ENCODE measurements at regions not wholly inside any gene's neighbourhood (a gene's known extent, or its start where the extent isn't known, plus 50 kb on each side); places are given as distances from the start of the nearest gene placed in this dataset.

- TF ChIP-seq, protein P1, sequence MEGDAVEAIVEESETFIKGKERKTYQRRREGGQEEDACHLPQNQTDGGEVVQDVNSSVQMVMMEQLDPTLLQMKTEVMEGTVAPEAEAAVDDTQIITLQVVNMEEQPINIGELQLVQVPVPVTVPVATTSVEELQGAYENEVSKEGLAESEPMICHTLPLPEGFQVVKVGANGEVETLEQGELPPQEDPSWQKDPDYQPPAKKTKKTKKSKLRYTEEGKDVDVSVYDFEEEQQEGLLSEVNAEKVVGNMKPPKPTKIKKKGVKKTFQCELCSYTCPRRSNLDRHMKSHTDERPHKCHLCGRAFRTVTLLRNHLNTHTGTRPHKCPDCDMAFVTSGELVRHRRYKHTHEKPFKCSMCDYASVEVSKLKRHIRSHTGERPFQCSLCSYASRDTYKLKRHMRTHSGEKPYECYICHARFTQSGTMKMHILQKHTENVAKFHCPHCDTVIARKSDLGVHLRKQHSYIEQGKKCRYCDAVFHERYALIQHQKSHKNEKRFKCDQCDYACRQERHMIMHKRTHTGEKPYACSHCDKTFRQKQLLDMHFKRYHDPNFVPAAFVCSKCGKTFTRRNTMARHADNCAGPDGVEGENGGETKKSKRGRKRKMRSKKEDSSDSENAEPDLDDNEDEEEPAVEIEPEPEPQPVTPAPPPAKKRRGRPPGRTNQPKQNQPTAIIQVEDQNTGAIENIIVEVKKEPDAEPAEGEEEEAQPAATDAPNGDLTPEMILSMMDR (IDR thresholded peaks at IDR 0.05 in 8 of 11, conservative IDR thresholded peaks at IDR 0.05 in 3 of 11), result no peak
- no peak for TF ChIP-seq POLR2A (IDR thresholded peaks at IDR 0.05)
- TF ChIP-seq POLR2AphosphoS5 (IDR thresholded peaks at IDR 0.05), result no peak
Observed at GRCh38 chr3:180352261-180352660, 249.7 kb upstream of the TTC14 start.
